Bronchial epithelial cell (primary cell): ENCODE measurements at regions not wholly inside any gene's neighbourhood (a gene's known extent, or its start where the extent isn't known, plus 50 kb on each side); places are given as distances from the start of the nearest gene placed in this dataset.
"Not testable (repeated sequence)": the region's sequence is repeated elsewhere in the genome, so short reads cannot be mapped to it uniquely, and the experiment has no call there.

Source experiments
- DNase-seq: peaks from one replicate; pipeline ENCODE4 v3.0.0-alpha.2; 2010; ENCODE audit warnings: low read depth
- FAIRE-seq: peaks from 2 replicates; lab custom pipeline; 2011; peaks lifted over from hg19 to GRCh38; lab: Jason Lieb, UNC
- H3K27me3 ChIP-seq: 2 replicates; pipeline ENCODE4 v1.5.1; 2011; ENCODE audit warnings: low read length; ENCODE audit not compliant: control insufficient read depth, insufficient read depth
- H3K36me3 ChIP-seq: 2 replicates; pipeline ENCODE4 v1.5.1; 2011; ENCODE audit warnings: low read length; ENCODE audit not compliant: control insufficient read depth, insufficient read depth
- H3K4me3 ChIP-seq: 2 replicates; pipeline ENCODE4 v1.5.1; 2011; ENCODE audit warnings: mild to moderate bottlenecking, low read depth, low read length, control low read depth
- TF ChIP-seq, protein P1 (sequence below): IDR thresholded peaks from 2 replicates; pipeline ENCODE4 v1.5.1; 2011; ENCODE audit warnings: mild to moderate bottlenecking, moderate library complexity, low read length, control low read depth, inconsistent platforms; ENCODE audit not compliant: insufficient read depth, severe bottlenecking

DNA sequence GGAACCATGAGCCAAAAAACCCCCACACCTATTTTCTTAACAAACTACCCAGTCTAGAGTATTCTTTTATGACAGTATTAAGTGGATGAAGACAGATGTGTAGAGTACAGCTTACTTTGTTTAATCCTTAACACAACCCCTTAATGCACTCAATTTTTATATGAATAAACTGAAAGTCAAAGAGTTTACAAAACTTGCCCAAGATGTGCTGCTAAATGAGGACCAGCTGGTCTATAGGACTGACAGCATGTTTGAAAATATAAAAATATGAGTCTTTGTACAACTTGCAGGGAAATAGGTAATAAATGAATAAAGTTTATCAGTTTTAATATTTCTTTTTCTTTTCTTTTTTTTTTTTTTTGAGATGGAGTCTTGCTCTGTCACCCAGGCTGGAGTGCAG is 102.3 kb downstream of the ZFY start:
- Histone ChIP-seq H3K36me3 (no peaks in the 10 kb centered on the region), H3K27me3 (no peaks in the 10 kb centered on the region), H3K4me3 (no peak overlapping the region)
- TF ChIP-seq, protein P1, sequence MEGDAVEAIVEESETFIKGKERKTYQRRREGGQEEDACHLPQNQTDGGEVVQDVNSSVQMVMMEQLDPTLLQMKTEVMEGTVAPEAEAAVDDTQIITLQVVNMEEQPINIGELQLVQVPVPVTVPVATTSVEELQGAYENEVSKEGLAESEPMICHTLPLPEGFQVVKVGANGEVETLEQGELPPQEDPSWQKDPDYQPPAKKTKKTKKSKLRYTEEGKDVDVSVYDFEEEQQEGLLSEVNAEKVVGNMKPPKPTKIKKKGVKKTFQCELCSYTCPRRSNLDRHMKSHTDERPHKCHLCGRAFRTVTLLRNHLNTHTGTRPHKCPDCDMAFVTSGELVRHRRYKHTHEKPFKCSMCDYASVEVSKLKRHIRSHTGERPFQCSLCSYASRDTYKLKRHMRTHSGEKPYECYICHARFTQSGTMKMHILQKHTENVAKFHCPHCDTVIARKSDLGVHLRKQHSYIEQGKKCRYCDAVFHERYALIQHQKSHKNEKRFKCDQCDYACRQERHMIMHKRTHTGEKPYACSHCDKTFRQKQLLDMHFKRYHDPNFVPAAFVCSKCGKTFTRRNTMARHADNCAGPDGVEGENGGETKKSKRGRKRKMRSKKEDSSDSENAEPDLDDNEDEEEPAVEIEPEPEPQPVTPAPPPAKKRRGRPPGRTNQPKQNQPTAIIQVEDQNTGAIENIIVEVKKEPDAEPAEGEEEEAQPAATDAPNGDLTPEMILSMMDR: no peak
- DNase-seq (no peak), FAIRE-seq (no peak)

DNA sequence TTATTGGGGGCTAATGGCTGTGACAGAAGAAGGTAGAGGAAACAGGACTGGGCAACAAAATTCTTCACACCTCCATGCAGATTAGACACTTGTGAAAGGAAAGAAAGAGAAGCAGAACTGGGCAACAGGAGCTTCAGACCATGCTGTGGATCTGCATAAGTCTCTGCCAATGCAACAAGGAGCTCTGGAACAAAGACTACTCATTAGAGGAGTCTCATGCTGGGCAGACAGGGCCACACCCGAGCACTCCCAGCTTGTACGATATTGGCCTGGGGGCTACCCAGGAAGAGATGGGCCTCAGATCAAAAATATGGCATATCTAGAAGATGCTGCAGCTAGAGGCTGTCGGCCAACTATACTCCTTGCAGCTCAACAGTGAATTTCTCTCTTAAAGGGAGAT is 105.2 kb downstream of the ZFY start:
- Histone ChIP-seq H3K27me3 (no peaks in the 10 kb centered on the region), H3K36me3 (no peaks in the 10 kb centered on the region), H3K4me3 (no peak overlapping the region)
- TF ChIP-seq, protein P1: no peak
- FAIRE-seq (no peak), DNase-seq (no peak)

DNA sequence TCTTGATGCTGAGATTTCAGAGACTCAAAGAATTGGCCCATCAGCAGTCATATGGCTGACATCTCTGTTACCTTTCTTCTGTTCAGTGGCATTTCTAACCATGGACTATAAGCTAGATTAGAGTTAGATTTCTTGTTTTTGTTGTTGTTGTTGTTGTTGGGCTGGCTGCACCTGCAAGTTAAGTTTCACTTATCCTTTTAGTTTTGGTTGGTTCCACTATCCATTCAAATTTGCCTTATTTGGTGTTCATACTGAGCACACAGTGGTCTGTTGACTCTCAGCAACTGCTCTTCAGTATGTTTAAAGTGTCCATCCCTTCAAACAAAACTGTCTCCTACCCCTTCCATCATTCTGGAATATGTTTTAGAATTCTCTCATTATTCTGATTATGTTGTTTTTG is 106.8 kb downstream of the ZFY start:
- FAIRE-seq: no peak
- Histone ChIP-seq H3K36me3 (no peaks in the 10 kb centered on the region), H3K27me3 (no peaks in the 10 kb centered on the region), H3K4me3 (no peak overlapping the region)
- no peak for DNase-seq
- TF ChIP-seq, protein P1: no peak

DNA sequence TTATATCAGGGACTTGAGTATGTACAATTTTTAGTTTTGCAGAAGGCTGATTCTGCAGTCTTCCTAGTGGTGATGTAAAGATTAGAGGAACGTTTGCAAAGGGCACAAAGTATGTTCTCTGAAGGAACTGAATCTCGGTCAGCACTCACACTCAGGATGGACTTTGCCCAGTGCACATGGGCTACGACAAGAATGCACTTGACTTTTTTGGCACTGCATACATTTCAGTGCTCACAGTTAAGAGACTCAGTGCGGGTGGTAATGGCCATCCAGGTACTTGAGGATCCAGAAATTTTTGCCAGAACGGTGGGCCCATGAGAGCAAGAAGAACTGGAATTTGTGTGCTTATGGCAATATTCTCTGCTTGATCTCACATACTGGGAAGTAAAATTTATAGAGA is 107.7 kb downstream of the ZFY start:
- Histone ChIP-seq H3K27me3 (no peaks in the 10 kb centered on the region), H3K4me3 (no peak overlapping the region), H3K36me3 (no peaks in the 10 kb centered on the region)
- FAIRE-seq (no peak), DNase-seq (no peak)
- TF ChIP-seq, protein P1: no peak

DNA sequence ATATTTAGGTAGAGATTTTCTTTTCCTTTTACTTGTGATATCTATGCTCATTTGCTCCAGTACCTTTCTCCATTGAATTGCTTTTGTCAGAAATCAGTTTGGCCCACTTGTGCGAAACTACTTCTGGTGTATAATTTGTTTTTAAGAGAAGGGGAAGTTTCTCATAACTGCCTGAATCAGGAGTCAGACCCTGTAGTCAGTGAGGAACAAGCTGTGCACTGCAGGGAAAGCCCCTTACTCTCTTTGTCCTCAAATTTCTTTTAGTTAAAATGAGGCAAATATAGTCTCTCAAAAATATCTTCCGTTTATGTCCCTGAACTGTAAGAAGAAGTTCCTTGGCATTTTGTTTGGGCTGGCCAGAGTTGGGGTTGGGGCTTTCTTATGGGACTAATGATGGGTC is 109.9 kb downstream of the ZFY start:
- DNase-seq (no peak), FAIRE-seq (no peak)
- TF ChIP-seq, protein P1: no peak
- no peak overlapping the region for H3K4me3 ChIP-seq
- H3K27me3 ChIP-seq: no peaks in the 10 kb centered on the region
- H3K36me3 ChIP-seq: no peaks in the 10 kb centered on the region

DNA sequence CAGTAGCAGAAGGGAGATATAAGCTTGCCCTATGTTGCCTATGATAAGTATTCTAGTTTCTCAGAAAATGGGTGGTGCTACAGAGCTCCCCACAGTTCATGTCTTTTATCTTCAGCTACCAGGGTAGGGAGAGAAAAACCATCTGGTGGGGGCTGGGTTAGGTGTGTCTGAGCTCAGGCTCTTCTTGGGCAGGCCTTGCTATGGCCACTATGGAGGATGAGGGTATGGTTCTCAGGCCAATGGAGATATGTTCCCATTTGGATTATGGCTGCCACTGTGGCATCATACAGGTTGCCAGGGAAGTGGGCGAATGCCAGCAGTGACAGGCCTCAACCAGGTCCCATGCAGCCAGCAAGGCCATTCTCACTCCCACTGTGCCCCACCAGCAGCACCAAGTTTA is 120.3 kb downstream of the ZFY start:
- H3K27me3 ChIP-seq, FAIRE-seq, DNase-seq, H3K4me3 ChIP-seq, H3K36me3 ChIP-seq: not testable (repeated sequence)

DNA sequence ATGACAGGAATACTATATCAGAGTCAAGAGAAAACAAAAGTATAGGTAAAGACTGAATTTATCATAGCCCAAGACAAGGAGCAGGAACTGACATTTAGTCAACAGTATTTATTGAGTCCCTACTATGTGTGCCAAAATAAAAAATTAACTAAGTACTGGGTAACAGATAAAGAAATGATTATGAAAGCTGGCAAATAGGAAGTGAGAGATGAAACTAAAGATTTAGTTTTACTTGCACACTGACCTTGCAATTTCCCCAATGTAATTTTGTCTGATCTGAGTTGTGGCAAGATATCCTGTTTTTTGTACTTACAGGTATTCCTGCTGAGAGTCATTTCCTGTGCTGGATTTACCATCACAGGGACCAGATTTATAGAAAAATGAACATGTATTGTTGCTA is 123.2 kb downstream of the ZFY start:
- H3K27me3 ChIP-seq, DNase-seq, H3K36me3 ChIP-seq, H3K4me3 ChIP-seq, FAIRE-seq: not testable (repeated sequence)

DNA sequence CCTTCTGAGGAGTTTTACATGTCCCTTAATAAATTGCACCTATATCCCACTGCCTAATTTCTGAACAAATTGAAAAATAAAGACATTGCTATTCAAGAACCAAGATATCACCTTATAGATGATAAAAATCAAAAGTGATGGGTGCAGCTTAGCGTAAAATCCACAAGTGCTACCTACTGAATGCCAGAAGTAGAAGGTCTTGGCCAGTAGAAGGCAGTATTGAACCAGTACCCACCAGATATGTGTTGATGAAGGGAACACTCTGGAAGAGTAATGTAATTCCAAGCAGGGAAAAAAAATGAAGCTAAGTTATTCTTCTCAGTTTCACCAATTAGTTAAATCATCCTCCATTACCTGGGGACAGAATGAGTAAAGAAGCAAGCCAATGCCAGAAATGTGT is 125.5 kb downstream of the ZFY start:
- not testable (repeated sequence) for H3K36me3 ChIP-seq, H3K4me3 ChIP-seq, H3K27me3 ChIP-seq, FAIRE-seq
- DNase-seq: peak; percentile 3

DNA sequence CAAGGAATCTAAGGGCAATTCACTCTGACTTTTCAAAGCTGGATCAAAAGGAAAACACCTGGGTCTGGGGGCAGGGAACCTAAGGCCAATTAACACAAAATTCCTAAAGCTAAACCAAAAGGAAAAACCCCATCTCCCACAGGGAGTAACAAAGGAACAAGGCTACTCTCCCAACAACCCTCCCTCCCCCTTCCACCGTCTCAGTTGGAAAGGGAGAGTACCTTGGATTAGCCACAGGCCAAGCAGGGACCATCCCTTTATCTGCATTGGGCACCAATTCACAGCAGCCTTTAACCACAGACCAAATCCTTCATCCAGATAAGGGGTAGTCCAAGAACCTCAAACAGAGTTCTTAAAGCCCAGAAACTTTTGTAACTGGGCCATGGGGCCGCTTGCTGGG is 153.0 kb downstream of the ZFY start:
- H3K36me3 ChIP-seq, FAIRE-seq, H3K4me3 ChIP-seq, DNase-seq, H3K27me3 ChIP-seq: not testable (repeated sequence)

DNA sequence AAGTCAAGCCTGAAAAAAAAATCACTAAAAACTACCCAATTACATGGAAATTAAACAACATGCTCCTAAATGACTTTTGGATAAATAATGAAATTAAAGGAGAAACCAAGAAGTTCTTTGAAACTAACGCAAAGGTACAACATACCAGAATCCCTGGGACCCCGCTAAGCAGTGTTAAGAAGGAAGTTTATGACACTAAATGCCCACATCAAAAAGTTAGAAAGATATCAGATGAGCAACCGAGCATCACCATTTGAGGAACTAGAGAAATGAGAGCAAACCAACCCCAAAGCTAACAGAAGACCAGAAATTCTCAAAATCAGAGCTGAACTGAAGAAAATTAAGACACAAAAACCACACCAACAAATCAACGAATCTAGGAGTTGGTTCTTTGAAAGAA is 173.5 kb downstream of the ZFY start:
- not testable (repeated sequence) for FAIRE-seq, DNase-seq, H3K36me3 ChIP-seq, H3K4me3 ChIP-seq, H3K27me3 ChIP-seq
